ENCODE measurements at regions not wholly inside any gene's neighbourhood (a gene's known extent, or its start where the extent isn't known, plus 50 kb on each side); places are given as distances from the start of the nearest gene placed in this dataset.

- no peaks in the 10 kb centered on the region for H3K36me3 Mint-ChIP-seq (ENCODE audit: low read depth)
- intact Hi-C loops (cut with micrococcal nuclease) = no loop called here
Observed at GRCh38 chr1:81121306-81121705, 679.4 kb upstream of the ADGRL2 start.

GRCh38 chr1:81119319-81119718, 681.4 kb upstream of the ADGRL2 start:
- intact Hi-C loops (cut with micrococcal nuclease) = no loop called here
- H3K4me3 Mint-ChIP-seq = no peak overlapping the region
- H3K36me3 Mint-ChIP-seq (ENCODE audit: low read depth) = no peaks in the 10 kb centered on the region
- no peak overlapping the region for H3K27ac Mint-ChIP-seq
- H3K9me3 Mint-ChIP-seq = peaks cover 13% of the 10 kb centered on the region
- no peaks in the 10 kb centered on the region for H3K27me3 Mint-ChIP-seq
- H3K4me1 Mint-ChIP-seq (ENCODE audit: low read depth) = no peaks in the 10 kb centered on the region

More at GRCh38 chr1:81121306-81121705, 679.4 kb upstream of the ADGRL2 start:
- Mint-ChIP-seq H3K27ac (no peak overlapping the region), H3K4me1 (ENCODE audit: low read depth) (peaks cover 8% of the 10 kb centered on the region), H3K4me3 (no peak overlapping the region), H3K9me3 (peaks cover 10% of the 10 kb centered on the region), H3K27me3 (no peaks in the 10 kb centered on the region)

GRCh38 chr1:81118550-81118949, 682.2 kb upstream of the ADGRL2 start:
- Mint-ChIP-seq H3K4me3 (no peak overlapping the region), H3K9me3 (peaks cover 13% of the 10 kb centered on the region), H3K27ac (no peak overlapping the region), H3K4me1 (ENCODE audit: low read depth) (no peaks in the 10 kb centered on the region), H3K27me3 (no peaks in the 10 kb centered on the region), H3K36me3 (ENCODE audit: low read depth) (no peaks in the 10 kb centered on the region)
- intact Hi-C loops (cut with micrococcal nuclease) = no loop called here

- Mint-ChIP-seq H3K27ac (no peak overlapping the region), H3K27me3 (no peaks in the 10 kb centered on the region)
- intact Hi-C loops (cut with micrococcal nuclease) = no loop called here
Observed at GRCh38 chr1:81115422-81115821, 685.3 kb upstream of the ADGRL2 start.

GRCh38 chr1:81114191-81114590, 686.5 kb upstream of the ADGRL2 start:
- Mint-ChIP-seq H3K4me1 (ENCODE audit: low read depth) (no peaks in the 10 kb centered on the region), H3K36me3 (ENCODE audit: low read depth) (no peaks in the 10 kb centered on the region)

More at GRCh38 chr1:81115422-81115821, 685.3 kb upstream of the ADGRL2 start:
- peaks cover 9% of the 10 kb centered on the region for H3K9me3 Mint-ChIP-seq
- H3K36me3 Mint-ChIP-seq (ENCODE audit: low read depth) = no peaks in the 10 kb centered on the region
- H3K4me3 Mint-ChIP-seq = no peak overlapping the region
- no peaks in the 10 kb centered on the region for H3K4me1 Mint-ChIP-seq (ENCODE audit: low read depth)

GRCh38 chr1:81113688-81114087, 687.0 kb upstream of the ADGRL2 start:
- peaks cover 9% of the 10 kb centered on the region for H3K9me3 Mint-ChIP-seq
- intact Hi-C loops (cut with micrococcal nuclease) = no loop called here
- H3K36me3 Mint-ChIP-seq (ENCODE audit: low read depth) = no peaks in the 10 kb centered on the region
- H3K4me3 Mint-ChIP-seq = no peak overlapping the region
- H3K4me1 Mint-ChIP-seq (ENCODE audit: low read depth) = no peaks in the 10 kb centered on the region
- H3K27me3 Mint-ChIP-seq = no peaks in the 10 kb centered on the region
- H3K27ac Mint-ChIP-seq = no peak overlapping the region

More at GRCh38 chr1:81114191-81114590, 686.5 kb upstream of the ADGRL2 start:
- peaks cover 9% of the 10 kb centered on the region for H3K9me3 Mint-ChIP-seq
- intact Hi-C loops (cut with micrococcal nuclease) = no loop called here
- H3K27me3 Mint-ChIP-seq = no peaks in the 10 kb centered on the region
- H3K27ac Mint-ChIP-seq = no peak overlapping the region
- no peak overlapping the region for H3K4me3 Mint-ChIP-seq

- peaks cover 9% of the 10 kb centered on the region for H3K9me3 Mint-ChIP-seq
- no peak overlapping the region for H3K4me3 Mint-ChIP-seq
- no peaks in the 10 kb centered on the region for H3K4me1 Mint-ChIP-seq (ENCODE audit: low read depth)
- H3K27me3 Mint-ChIP-seq = no peaks in the 10 kb centered on the region
- H3K36me3 Mint-ChIP-seq (ENCODE audit: low read depth) = no peaks in the 10 kb centered on the region
- intact Hi-C loops (cut with micrococcal nuclease) = no loop called here
- no peak overlapping the region for H3K27ac Mint-ChIP-seq
Observed at GRCh38 chr1:81111818-81112217, 688.9 kb upstream of the ADGRL2 start.

- H3K36me3 Mint-ChIP-seq (ENCODE audit: low read depth) = no peaks in the 10 kb centered on the region
- H3K4me1 Mint-ChIP-seq (ENCODE audit: low read depth) = no peaks in the 10 kb centered on the region
- no peaks in the 10 kb centered on the region for H3K27me3 Mint-ChIP-seq
- H3K27ac Mint-ChIP-seq = no peak overlapping the region
- H3K9me3 Mint-ChIP-seq = peaks cover 3% of the 10 kb centered on the region
- no peak overlapping the region for H3K4me3 Mint-ChIP-seq
- intact Hi-C loops (cut with micrococcal nuclease) = no loop called here
Observed at GRCh38 chr1:81109038-81109437, 691.7 kb upstream of the ADGRL2 start.

GRCh38 chr1:81097860-81098259, 702.9 kb upstream of the ADGRL2 start:
- Mint-ChIP-seq H3K27ac (no peak overlapping the region), H3K27me3 (no peaks in the 10 kb centered on the region), H3K36me3 (ENCODE audit: low read depth) (no peaks in the 10 kb centered on the region), H3K4me3 (no peak overlapping the region), H3K4me1 (ENCODE audit: low read depth) (no peaks in the 10 kb centered on the region), H3K9me3 (peaks cover 39% of the 10 kb centered on the region)
- intact Hi-C loops (cut with micrococcal nuclease) = no loop called here

GRCh38 chr1:81073580-81073979, 727.2 kb upstream of the ADGRL2 start:
- Mint-ChIP-seq H3K27me3 (no peaks in the 10 kb centered on the region), H3K9me3 (peaks cover 9% of the 10 kb centered on the region), H3K4me1 (ENCODE audit: low read depth) (no peaks in the 10 kb centered on the region), H3K27ac (no peak overlapping the region), H3K4me3 (no peak overlapping the region), H3K36me3 (ENCODE audit: low read depth) (no peaks in the 10 kb centered on the region)
- intact Hi-C loops (cut with micrococcal nuclease) = no loop called here

- Mint-ChIP-seq H3K27ac (no peak overlapping the region), H3K27me3 (no peaks in the 10 kb centered on the region), H3K4me1 (ENCODE audit: low read depth) (no peaks in the 10 kb centered on the region), H3K36me3 (ENCODE audit: low read depth) (no peaks in the 10 kb centered on the region), H3K4me3 (no peak overlapping the region), H3K9me3 (peaks cover 9% of the 10 kb centered on the region)
- intact Hi-C loops (cut with micrococcal nuclease) = no loop called here
Observed at GRCh38 chr1:81071969-81072753, 728.6 kb upstream of the ADGRL2 start.

- Mint-ChIP-seq H3K4me1 (ENCODE audit: low read depth) (no peaks in the 10 kb centered on the region), H3K4me3 (no peak overlapping the region), H3K27ac (no peak overlapping the region), H3K9me3 (peaks cover 9% of the 10 kb centered on the region), H3K36me3 (ENCODE audit: low read depth) (no peaks in the 10 kb centered on the region), H3K27me3 (no peaks in the 10 kb centered on the region)
- intact Hi-C loops (cut with micrococcal nuclease) = no loop called here
Observed at GRCh38 chr1:81071072-81071858, 729.5 kb upstream of the ADGRL2 start.

- no peak overlapping the region for H3K27ac Mint-ChIP-seq
- H3K36me3 Mint-ChIP-seq (ENCODE audit: low read depth) = no peaks in the 10 kb centered on the region
- H3K27me3 Mint-ChIP-seq = no peaks in the 10 kb centered on the region
- H3K4me1 Mint-ChIP-seq (ENCODE audit: low read depth) = no peaks in the 10 kb centered on the region
- no peak overlapping the region for H3K4me3 Mint-ChIP-seq
- H3K9me3 Mint-ChIP-seq = peaks cover 9% of the 10 kb centered on the region
- intact Hi-C loops (cut with micrococcal nuclease) = no loop called here
Observed at GRCh38 chr1:81069856-81070255, 730.9 kb upstream of the ADGRL2 start.

- H3K27ac Mint-ChIP-seq = no peak overlapping the region
- intact Hi-C loops (cut with micrococcal nuclease) = no loop called here
- H3K4me3 Mint-ChIP-seq = no peak overlapping the region
- no peaks in the 10 kb centered on the region for H3K4me1 Mint-ChIP-seq (ENCODE audit: low read depth)
- H3K36me3 Mint-ChIP-seq (ENCODE audit: low read depth) = no peaks in the 10 kb centered on the region
- no peaks in the 10 kb centered on the region for H3K27me3 Mint-ChIP-seq
- H3K9me3 Mint-ChIP-seq = peaks cover 9% of the 10 kb centered on the region
Observed at GRCh38 chr1:81068726-81069125, 732.0 kb upstream of the ADGRL2 start.

All from dendritic cell treated with granulocyte-macrophage colony-stimulating factor and Interleukin-4, amounts not matched to agents 40 ng/mL and 50 ng/mL, for 4 days (primary cell).